Hematopoietic multipotent progenitor cell (in vitro differentiated cells): ENCODE measurements at regions not wholly inside any gene's neighbourhood (a gene's known extent, or its start where the extent isn't known, plus 50 kb on each side); places are given as distances from the start of the nearest gene placed in this dataset.
A peak's percentile ranks its signal among the peaks of the same experiment; 100 is the strongest.
"Not testable (repeated sequence)": the region's sequence is repeated elsewhere in the genome, so short reads cannot be mapped to it uniquely, and the experiment has no call there.

Experiments used
- DNase-seq, 3 donors: peaks; one replicate each; pipeline ENCODE4 v3.0.0-alpha.2; 2011 to 2015; ENCODE audit warnings: low read depth in 2 of 3, low spot score in 2 of 3

GRCh38 chr7:146057958-146058357 is 58.6 kb upstream of the CNTNAP2 start:
- DNase-seq, result no peak

- DNase-seq, result no peak
Measured at GRCh38 chr7:146054909-146055308, 61.7 kb upstream of the CNTNAP2 start.

GRCh38 chr7:146053492-146053891 is 63.1 kb upstream of the CNTNAP2 start:
- no peak for DNase-seq

- DNase-seq, result not testable (repeated sequence)
Measured at GRCh38 chr7:146043310-146043709, 73.3 kb upstream of the CNTNAP2 start.

DNA sequence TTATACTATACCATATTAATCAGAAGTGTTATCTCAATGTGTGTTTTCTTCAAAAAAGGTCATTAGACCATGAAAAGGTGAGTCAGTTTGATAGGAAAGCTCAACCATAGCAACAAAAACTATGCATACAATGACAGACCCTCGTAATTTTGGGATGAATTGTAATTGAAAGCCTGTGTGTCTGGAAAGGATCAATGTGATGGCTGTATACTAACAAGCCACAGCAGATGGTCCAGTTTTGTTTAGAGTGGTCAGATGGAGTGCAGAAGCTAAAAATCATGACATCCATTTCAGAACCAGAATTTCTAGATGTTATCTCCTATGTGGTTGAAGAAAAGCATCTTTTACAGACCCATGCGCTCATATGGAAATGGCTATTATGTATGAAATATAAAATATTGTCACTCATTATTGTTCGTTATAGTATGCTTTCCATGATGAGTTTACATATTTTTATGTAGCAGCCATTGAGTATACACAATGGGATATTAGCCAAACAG is 88.3 kb upstream of the CNTNAP2 start:
- DNase-seq, result no peak

DNA sequence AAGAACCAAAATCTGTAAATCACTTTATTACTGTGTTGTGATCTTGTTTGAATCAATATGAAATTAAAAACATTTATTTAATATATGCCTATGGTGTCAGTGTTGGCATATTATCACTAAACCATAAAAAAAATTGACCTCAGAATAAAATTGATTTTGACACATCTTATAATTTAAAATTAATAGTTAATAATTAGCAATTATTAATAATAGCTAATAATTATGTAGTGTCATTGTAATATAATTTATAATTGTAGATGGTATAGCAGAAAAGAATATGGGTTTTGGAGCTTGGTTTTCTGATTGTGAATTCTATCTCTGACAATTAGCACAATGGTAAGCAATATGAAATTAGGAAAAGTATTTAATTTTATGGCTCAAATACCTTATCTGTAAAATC is 89.4 kb upstream of the CNTNAP2 start:
- DNase-seq, result no peak

DNA sequence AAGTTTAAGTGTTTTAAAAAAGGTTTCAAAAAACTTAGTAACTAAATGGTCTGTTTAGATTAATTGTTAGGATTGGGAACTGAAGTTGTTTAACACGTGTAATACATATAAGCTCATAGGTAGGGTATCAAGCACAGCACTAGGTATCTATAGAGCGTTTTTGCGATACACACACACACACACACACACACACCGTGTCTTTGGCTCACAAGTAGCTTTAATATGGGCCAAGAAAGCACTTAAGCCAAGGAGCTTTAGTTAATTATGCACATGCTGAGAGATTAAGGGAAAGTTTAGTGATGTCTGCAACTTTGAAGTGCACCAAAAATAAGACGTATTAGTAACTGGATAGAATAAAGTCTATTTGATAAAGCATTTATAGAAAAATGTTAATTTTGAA is 93.8 kb upstream of the CNTNAP2 start:
- DNase-seq, result no peak

DNA sequence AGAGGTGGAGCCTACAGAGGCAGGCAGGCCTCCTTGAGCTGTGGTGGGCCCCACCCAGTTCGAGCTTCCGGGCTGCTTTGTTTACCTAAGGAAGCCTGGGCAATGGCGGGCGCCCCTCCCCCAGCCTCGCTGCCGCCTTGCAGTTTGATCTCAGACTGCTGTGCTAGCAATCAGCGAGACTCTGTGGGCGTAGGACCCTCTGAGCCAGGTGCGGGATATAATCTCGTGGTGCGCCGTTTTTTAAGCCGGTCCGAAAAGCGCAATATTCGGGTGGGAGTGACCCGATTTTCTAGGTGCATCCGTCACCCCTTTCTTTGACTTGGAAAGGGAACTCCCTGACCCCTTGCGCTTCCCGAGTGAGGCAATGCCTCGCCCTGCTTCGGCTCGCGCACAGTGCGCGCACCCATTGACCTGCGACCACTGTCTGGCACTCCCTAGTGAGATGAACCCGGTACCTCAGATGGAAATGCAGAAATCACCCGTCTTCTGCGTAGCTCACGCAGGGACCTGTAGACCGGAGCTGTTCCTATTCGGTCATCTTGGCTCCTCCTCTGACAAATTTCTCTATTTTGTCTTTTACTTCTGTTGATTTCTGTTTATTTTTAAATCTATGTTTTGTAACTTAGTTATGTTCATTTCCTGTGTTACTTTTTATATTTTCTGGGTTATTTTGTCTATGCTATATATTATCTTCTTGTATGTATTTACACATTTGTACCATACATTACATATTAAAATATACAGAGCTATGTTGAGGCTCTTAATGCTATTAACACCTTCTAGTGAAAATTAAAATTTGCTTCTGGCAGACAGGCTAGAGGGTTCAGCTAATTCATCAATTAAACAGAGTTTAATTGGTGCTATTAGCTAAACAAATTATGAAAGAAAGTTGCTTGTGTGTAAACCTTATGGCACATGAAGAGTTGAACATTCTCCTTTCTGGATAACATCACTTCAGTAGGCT is 97.3 kb upstream of the CNTNAP2 start:
- DNase-seq, result not testable (repeated sequence)

DNA sequence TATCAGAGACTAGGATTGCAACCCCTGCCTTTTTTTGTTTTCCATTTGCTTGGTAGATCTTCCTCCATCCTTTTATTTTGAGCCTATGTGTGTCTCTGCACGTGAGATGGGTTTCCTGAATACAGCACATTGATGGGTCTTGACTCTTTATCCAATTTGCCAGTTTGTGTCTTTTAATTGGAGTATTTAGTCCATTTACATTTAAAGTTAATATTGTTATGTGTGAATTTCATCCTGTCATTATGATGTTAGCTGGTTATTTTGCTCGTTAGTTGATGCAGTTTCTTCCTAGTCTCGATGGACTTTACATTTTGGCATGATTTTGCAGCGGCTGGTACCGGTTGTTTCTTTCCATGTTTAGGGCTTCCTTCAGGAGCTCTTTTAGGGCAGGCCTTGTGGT is 99.2 kb upstream of the CNTNAP2 start:
- not testable (repeated sequence) for DNase-seq

DNA sequence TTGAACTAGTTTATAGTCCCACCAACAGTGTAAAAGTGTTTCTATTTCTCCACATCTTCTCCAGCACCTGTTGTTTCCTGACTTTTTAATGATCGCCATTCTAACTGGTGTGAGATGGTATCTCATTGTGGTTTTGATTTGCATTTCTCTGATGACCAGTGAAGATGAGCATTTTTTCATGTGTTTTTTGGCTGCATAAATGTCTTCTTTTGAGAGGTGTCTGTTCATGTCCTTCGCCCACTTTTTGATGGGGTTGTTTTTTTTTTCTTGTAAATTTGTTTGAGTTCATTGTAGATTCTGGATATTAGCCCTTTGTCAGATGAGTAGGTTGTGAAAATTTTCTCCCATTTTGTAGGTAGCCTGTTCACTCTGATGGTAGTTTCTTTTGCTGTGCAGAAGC is 102.4 kb upstream of the CNTNAP2 start:
- not testable (repeated sequence) for DNase-seq

- DNase-seq, result no peak
Measured at GRCh38 chr7:146008293-146008692, 108.3 kb upstream of the CNTNAP2 start.

- DNase-seq, result no peak
Measured at GRCh38 chr7:146004805-146005204, 111.8 kb upstream of the CNTNAP2 start.

DNA sequence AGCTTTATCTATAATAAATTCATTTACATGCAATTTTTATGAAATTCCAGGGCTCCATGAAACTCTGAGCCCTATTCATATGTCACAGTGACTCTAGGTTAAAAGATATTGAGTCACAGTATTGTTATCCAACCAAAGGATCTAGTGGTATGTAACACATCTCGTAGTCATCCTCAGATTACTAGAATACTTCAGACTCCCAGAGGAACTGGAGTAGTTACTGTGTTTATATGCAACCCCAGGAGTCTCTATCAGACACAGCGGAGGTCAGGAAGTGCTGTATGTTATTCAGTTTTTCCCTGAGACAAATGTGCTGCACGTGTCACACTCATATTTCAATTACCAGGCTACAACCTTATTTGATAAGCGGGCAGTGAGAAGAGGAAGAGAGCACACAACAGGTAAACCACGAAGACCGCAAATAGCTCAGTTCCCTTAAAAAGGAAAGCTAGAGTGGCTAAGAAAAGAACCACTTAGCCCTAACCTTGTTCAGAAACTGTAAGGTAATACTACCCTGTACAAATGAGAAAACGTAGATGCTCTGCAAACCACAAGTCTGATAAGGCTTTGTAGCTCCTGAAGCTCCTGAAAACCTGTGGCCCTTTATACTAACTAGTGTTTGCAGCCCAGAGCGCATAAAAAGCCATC is 114.0 kb upstream of the CNTNAP2 start:
- peak in 1 of 3 donors; percentile 3 for DNase-seq

- no peak for DNase-seq
Measured at GRCh38 chr7:146002008-146002407, 114.6 kb upstream of the CNTNAP2 start.

GRCh38 chr7:146000882-146001281 is 115.7 kb upstream of the CNTNAP2 start:
- DNase-seq, result no peak

DNA sequence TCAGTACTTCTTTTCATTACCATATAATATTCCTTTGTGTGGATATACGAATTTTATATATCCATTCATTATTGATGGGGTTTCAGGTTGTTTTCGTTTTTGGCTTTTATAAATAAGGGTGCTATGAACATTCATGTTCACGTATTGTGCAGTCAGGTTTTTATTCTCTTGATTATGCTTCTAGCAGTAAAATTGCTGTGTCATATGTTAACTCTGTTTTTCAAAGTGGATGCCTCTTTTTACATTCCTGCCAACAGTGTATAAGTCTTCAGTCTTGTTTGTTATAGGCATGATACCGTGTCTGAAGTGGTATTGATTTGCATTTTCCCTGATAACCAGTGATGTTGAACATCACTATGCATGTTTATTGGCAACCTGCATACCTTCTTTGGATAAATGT is 127.1 kb upstream of the CNTNAP2 start:
- DNase-seq, result no peak

DNA sequence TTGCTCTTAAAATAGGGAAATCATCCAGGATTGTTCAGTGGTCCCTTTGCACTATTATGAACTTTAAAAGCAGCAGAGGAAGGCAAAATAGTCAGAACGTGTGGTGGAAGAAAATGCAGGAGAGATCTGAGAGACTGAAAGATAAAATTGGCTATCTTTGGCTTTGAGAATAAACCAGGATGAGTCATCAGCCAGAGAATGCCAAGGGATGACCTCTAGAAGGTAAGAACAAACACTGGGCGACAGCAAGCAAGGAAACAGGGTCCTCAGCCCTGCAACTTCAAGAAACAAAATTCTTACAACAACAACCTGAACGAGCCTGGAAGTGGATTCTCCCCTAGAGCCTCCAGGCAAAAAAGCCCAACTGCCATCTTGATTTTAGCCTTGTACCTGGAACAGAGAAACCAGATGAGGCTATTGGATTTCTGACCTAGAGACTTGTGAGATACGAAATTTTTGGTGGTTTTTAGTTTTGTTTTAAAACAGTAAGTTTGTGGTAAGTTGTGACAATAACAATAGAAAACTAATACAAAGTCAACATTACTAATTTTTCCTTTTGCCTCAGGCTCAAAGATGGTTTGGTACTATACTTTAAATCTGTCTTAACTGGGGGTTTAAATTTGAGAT is 130.2 kb upstream of the CNTNAP2 start:
- no peak for DNase-seq

- DNase-seq, result no peak
Measured at GRCh38 chr7:145978769-145979168, 137.8 kb upstream of the CNTNAP2 start.

- DNase-seq, result no peak
Measured at GRCh38 chr7:145959981-145960380, 156.6 kb upstream of the CNTNAP2 start.

DNA sequence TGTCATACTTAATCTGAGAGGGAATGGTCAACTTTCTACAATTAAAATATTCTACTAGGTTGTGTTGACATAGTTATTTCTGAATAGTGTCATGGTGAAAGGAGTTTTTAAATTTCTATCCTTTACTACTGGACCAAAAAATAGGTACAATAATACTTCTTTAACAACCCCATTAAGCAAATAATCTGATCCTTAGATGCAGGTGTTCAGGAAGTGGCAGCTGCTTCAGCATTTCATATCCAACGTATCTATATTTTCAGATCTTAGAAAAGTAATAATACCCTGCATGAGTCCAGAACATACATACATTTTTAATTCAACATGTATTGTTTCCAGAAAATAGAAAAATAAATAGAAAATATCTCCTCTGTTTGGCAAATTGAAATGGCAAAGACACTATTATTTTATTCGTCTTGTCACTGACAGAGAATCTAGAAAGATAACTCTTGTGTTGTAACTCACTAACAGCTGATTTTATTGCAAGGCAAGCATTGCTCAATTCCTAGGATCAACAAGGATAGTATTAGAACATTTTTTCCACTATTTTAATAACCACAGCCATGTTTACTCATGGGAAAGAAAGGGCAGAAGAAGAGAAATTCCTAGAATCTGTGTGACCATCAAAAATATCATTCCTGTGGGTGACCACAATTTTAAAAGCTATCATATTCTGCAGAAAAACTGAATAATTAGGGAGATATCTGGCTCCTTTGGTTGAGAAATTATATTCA is 159.3 kb upstream of the CNTNAP2 start:
- DNase-seq, result no peak

GRCh38 chr7:145951566-145951965 is 165.0 kb upstream of the CNTNAP2 start:
- no peak for DNase-seq
